Uterus (tissue), 2 donors: ENCODE measurements at regions not wholly inside any gene's neighbourhood (a gene's known extent, or its start where the extent isn't known, plus 50 kb on each side); places are given as distances from the start of the nearest gene placed in this dataset.

Source experiments
- POLR2A ChIP-seq, 2 donors: fragments of 450-650 bp; IDR thresholded peaks; one replicate each; pipeline ENCODE4 v1.6.1; 2016; ENCODE audit warnings: antibody characterized with exemption in 2 of 2, mild to moderate bottlenecking in 1 of 2, moderate library complexity in 1 of 2
- TF ChIP-seq, protein P1 (sequence below), 4 experiments: fragments of 200-600 bp in 2 of 4; fragments of 450-650 bp in 2 of 4; sonication (generic) in 2 of 4; IDR thresholded peaks; one replicate each; pipeline ENCODE4 v1.5.1; 2016 to 2019; ENCODE audit warnings: antibody characterized with exemption in 4 of 4, mild to moderate bottlenecking in 2 of 4, moderate library complexity in 1 of 4

DNA sequence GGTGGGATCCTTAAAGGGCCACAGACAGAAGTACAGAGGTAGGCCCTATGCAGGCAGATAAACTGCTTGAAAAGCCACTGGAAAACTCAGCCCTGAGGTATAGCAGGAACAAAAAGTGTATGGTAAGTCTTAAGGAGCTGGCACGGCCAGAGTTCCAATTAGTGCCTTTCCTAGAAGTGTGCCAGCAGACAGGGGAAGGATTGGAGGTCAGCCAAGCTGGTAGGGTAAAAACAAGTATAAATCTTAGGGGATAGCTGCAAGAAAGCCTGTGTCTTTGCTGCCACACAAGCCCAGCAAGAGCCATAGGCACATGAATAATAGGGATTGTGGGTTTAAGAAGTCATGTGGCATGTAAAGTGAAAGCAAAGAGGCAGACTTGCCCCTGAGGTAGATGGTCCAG is 582.5 kb downstream of the PLOD2 start:
- TF ChIP-seq, protein P1, sequence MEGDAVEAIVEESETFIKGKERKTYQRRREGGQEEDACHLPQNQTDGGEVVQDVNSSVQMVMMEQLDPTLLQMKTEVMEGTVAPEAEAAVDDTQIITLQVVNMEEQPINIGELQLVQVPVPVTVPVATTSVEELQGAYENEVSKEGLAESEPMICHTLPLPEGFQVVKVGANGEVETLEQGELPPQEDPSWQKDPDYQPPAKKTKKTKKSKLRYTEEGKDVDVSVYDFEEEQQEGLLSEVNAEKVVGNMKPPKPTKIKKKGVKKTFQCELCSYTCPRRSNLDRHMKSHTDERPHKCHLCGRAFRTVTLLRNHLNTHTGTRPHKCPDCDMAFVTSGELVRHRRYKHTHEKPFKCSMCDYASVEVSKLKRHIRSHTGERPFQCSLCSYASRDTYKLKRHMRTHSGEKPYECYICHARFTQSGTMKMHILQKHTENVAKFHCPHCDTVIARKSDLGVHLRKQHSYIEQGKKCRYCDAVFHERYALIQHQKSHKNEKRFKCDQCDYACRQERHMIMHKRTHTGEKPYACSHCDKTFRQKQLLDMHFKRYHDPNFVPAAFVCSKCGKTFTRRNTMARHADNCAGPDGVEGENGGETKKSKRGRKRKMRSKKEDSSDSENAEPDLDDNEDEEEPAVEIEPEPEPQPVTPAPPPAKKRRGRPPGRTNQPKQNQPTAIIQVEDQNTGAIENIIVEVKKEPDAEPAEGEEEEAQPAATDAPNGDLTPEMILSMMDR (IDR thresholded peaks at IDR 0.05): no peak
- no peak for TF ChIP-seq POLR2A (IDR thresholded peaks at IDR 0.05)
